Ishikawa (cell line): ENCODE measurements at regions not wholly inside any gene's neighbourhood (a gene's known extent, or its start where the extent isn't known, plus 50 kb on each side); places are given as distances from the start of the nearest gene placed in this dataset.

Source experiments
- CEBPB ChIP-seq: IDR thresholded peaks from 2 replicates; pipeline ENCODE4 v1.6.1; 2012
- EP300 ChIP-seq: IDR thresholded peaks from 2 replicates; pipeline ENCODE4 v1.6.1; 2012; ENCODE audit warnings: borderline replicate concordance
- MAX ChIP-seq: IDR thresholded peaks from 2 replicates; pipeline ENCODE4 v1.6.1; 2012
- TAF1 ChIP-seq: IDR thresholded peaks from 2 replicates; pipeline ENCODE4 v1.6.1; 2012; ENCODE audit warnings: low read depth, mild to moderate bottlenecking
- YY1 ChIP-seq: IDR thresholded peaks from 2 replicates; pipeline ENCODE4 v1.6.1; 2012; ENCODE audit warnings: low read depth
- ZBTB7A ChIP-seq: IDR thresholded peaks from 2 replicates; pipeline ENCODE4 v1.6.1; 2012; ENCODE audit warnings: low read depth

DNA sequence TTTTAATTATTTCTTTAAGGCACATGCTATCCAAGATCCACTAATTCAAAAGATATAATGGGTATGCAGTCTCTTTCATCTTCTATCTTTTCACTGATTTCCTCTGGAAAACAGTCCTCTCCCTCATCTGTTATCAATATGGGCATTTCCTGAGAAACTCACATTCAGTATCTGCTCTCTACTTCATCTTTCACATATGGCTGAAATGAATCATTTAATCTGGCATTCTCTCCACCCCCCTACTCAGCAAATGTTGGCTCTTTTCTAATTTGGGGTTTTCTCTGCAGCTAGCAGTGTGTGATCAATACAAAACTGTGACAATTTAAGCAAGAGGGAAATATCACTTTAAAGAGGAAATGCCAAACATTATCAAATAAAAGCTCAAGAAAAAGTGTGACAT, 157.1 kb upstream of the TMTC1 start:
- TF ChIP-seq CEBPB (no peak), YY1 (no peak), TAF1 (no peak), ZBTB7A (no peak), MAX (no peak), EP300 (no peak)
